ENCODE measurements at regions not wholly inside any gene's neighbourhood (a gene's known extent, or its start where the extent isn't known, plus 50 kb on each side); places are given as distances from the start of the nearest gene placed in this dataset.

- no peak for TF ChIP-seq RBM14 (IDR thresholded peaks at IDR 0.05; ENCODE audit: borderline replicate concordance, insufficient read depth, low read depth, low read length)
- no peak for TF ChIP-seq SRSF3 (IDR thresholded peaks at IDR 0.05; ENCODE audit: insufficient read depth, low read length)
- no peak for TF ChIP-seq E2F5 (CRISPR knock-in tag; IDR thresholded peaks at IDR 0.05)
- TF ChIP-seq ZNF407 (IDR thresholded peaks at IDR 0.05; ENCODE audit: low read depth) = no peak
Measured at GRCh38 chr1:170240409-170240808, 94.7 kb downstream of the NTMT2 start.
